Heart left ventricle (tissue), 13 donors: ENCODE measurements at regions not wholly inside any gene's neighbourhood (a gene's known extent, or its start where the extent isn't known, plus 50 kb on each side); places are given as distances from the start of the nearest gene placed in this dataset.

Source experiments
- POLR2A ChIP-seq, 2 donors: fragments of 450-650 bp; IDR thresholded peaks; one replicate each; pipeline ENCODE4 v1.6.1; 2017; ENCODE audit warnings: antibody characterized with exemption in 2 of 2, mild to moderate bottlenecking in 2 of 2, moderate library complexity in 2 of 2
- TF ChIP-seq, protein P1 (sequence below), 12 donors: fragments of 200-600 bp; sonication (generic) in 4 of 12; IDR thresholded peaks; one replicate each; pipeline versions ENCODE4 v1.5.0 to v1.8.0; 2018 to 2022; ENCODE audit warnings: antibody characterized with exemption in 12 of 12, mild to moderate bottlenecking in 5 of 12
- donor health status: ischemic (EF 13 %, LVEDD 7.1; RV severe dilation, severe dysfunction).
- donor health status: DM: no; HTN: yes; CAD: no.
- donor health status: DM: no; HTN: no; CAD: no.
- donor health status: ischemic (EF 25% LVEDD 6.9; RV normal size, moderate dysfunction).
- donor health status: ischemic (EF 25% LVEDD 5.7; RV mildly dilated, moderate dysfunction).
- donor health status: ischemic (EF 35%, LVEDD 5.7; RV mildly dilated, moderate dysfunction).
- donor health status: nonischemic (EF 11% LVEDD 7.7; RV severe dilation, severe dysfunction).
- donor health status: DM: yes; HTN: yes; CAD: no.
- donor health status: PGD.
- donor health status: ischemic (EF 29% LVEDD 5.4; RV normal size, mild dysfunction).
- donor health status: nonischemic (EF 23%, LVEDD 6.1; RV moderate dilation, normal function).

DNA sequence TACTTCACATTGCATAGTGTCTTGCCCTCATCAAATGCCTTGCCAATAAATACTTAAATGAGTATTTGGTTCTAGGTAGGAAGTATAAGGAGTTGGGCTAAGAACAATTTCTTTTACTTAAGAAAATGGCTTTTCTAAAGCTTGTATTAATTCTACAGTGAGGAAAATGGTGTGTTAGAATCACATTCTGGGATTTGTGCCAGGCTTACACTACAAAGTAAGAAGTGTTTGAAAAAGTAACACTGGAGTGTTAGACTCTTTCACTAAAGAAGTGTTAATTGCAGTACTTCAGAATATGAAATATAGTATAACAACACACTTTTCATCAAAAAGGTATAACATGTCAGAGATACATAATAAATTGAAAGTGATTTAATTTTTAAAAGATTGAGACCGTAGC lies 328.7 kb downstream of the C3orf38 start:
- TF ChIP-seq, protein P1, sequence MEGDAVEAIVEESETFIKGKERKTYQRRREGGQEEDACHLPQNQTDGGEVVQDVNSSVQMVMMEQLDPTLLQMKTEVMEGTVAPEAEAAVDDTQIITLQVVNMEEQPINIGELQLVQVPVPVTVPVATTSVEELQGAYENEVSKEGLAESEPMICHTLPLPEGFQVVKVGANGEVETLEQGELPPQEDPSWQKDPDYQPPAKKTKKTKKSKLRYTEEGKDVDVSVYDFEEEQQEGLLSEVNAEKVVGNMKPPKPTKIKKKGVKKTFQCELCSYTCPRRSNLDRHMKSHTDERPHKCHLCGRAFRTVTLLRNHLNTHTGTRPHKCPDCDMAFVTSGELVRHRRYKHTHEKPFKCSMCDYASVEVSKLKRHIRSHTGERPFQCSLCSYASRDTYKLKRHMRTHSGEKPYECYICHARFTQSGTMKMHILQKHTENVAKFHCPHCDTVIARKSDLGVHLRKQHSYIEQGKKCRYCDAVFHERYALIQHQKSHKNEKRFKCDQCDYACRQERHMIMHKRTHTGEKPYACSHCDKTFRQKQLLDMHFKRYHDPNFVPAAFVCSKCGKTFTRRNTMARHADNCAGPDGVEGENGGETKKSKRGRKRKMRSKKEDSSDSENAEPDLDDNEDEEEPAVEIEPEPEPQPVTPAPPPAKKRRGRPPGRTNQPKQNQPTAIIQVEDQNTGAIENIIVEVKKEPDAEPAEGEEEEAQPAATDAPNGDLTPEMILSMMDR (IDR thresholded peaks at IDR 0.05): no peak
- TF ChIP-seq POLR2A (IDR thresholded peaks at IDR 0.05): no peak
